ENCODE measurements at regions not wholly inside any gene's neighbourhood (a gene's known extent, or its start where the extent isn't known, plus 50 kb on each side); places are given as distances from the start of the nearest gene placed in this dataset.

DNA sequence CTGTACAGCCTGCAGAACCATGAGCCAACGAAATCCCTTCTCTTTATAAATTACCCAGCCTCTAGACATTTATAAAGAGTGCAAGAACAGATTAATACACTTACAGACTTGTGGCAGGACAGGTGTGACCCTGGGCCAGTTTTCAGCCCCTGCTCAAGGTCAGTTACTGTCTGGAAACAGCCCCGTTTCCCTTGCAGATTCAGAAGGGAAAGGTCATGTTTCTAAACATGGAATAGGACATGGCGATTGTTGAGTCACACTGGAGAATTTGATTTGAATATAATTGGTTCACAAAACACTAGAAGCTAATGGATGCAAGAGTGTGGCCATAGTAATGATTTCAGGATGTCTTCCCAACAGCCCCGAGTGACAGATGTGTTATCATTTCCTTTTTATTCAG, 248.8 kb downstream of the DLL1 start:
- Histone ChIP-seq H2AFZ (ENCODE audit: low read depth, low read length) (no peak overlapping the region), H3K79me2 (ENCODE audit: insufficient read depth, low read length) (no peaks in the 10 kb centered on the region), H3K27ac (ENCODE audit: low read depth, low read length) (no peak overlapping the region), H4K20me1 (ENCODE audit: insufficient read depth, low read length) (no peaks in the 10 kb centered on the region), H3K27me3 (ENCODE audit: insufficient read depth, low read length) (no peaks in the 10 kb centered on the region), H3K9me3 (ENCODE audit: insufficient read depth, low read depth, low read length) (peaks cover 3% of the 10 kb centered on the region), H3K36me3 (ENCODE audit: insufficient read depth, low read length) (no peaks in the 10 kb centered on the region), H3K4me2 (ENCODE audit: low read length) (no peak overlapping the region), H3K4me3 (ENCODE audit: insufficient read depth, low read depth, low read length) (no peak overlapping the region), H3K9ac (ENCODE audit: low read length) (no peak overlapping the region), H3K4me1 (ENCODE audit: insufficient read depth, low read length) (no peaks in the 10 kb centered on the region)
- peaks cover 40% of the 10 kb centered on the region for H3K27me3 Mint-ChIP-seq (ENCODE audit: low read depth, unreplicated experiment)
- FAIRE-seq (no peak), DNase-seq (ENCODE audit: low read depth) (no peak)
- TF ChIP-seq EZH2 (IDR thresholded peaks at IDR 0.05; ENCODE audit: insufficient read depth, low read length): no peak
- no peak for TF ChIP-seq CTCF (IDR thresholded peaks at IDR 0.05; ENCODE audit: insufficient read depth, low read depth, low read length)
- no peak overlapping the region for H3K4me3 Mint-ChIP-seq (ENCODE audit: unreplicated experiment)
- peaks cover 9% of the 10 kb centered on the region for H3K9me3 Mint-ChIP-seq (ENCODE audit: unreplicated experiment)
- H3K36me3 Mint-ChIP-seq (ENCODE audit: low read depth, unreplicated experiment): peaks cover 2% of the 10 kb centered on the region
- H3K27ac Mint-ChIP-seq (ENCODE audit: unreplicated experiment): no peak overlapping the region
- H3K4me1 Mint-ChIP-seq (ENCODE audit: low read depth, unreplicated experiment): no peaks in the 10 kb centered on the region

DNA sequence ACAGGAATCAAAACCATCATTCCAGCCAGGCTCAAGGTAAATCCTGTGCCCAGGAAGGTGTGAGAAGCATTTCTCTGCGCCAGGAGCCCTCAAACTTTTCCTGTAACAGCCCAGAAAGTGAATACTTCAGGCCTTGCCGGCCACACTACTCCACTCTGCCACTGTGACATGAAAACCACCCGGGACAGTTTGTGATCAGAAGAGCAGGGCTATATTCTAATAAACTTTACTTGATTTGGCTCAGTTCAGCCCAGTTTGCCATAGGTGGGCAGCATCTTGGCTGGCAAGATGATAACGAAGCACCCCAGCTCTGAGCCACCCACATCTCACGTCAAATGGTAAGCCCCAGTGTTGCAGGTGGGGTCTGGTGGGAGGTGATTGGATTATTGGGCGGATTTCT, 249.4 kb downstream of the DLL1 start:
- H3K9me3 ChIP-seq (ENCODE audit: insufficient read depth, low read depth, low read length): peaks cover 3% of the 10 kb centered on the region
- no peaks in the 10 kb centered on the region for H4K20me1 ChIP-seq (ENCODE audit: insufficient read depth, low read length)
- no peak overlapping the region for H3K9ac ChIP-seq (ENCODE audit: low read length)
- H3K36me3 ChIP-seq (ENCODE audit: insufficient read depth, low read length): no peaks in the 10 kb centered on the region
- no peaks in the 10 kb centered on the region for H3K27me3 ChIP-seq (ENCODE audit: insufficient read depth, low read length)
- no peaks in the 10 kb centered on the region for H3K4me1 ChIP-seq (ENCODE audit: insufficient read depth, low read length)
- H2AFZ ChIP-seq (ENCODE audit: low read depth, low read length): no peak overlapping the region
- Mint-ChIP-seq H3K4me3 (ENCODE audit: unreplicated experiment) (no peak overlapping the region), H3K36me3 (ENCODE audit: low read depth, unreplicated experiment) (peaks cover 2% of the 10 kb centered on the region), H3K27ac (ENCODE audit: unreplicated experiment) (no peak overlapping the region), H3K27me3 (ENCODE audit: low read depth, unreplicated experiment) (peaks cover 38% of the 10 kb centered on the region), H3K9me3 (ENCODE audit: unreplicated experiment) (peaks cover 9% of the 10 kb centered on the region), H3K4me1 (ENCODE audit: low read depth, unreplicated experiment) (no peaks in the 10 kb centered on the region)
- no peak overlapping the region for H3K4me3 ChIP-seq (ENCODE audit: insufficient read depth, low read depth, low read length)
- DNase-seq (ENCODE audit: low read depth) (no peak), FAIRE-seq (no peak)
- H3K79me2 ChIP-seq (ENCODE audit: insufficient read depth, low read length): no peaks in the 10 kb centered on the region
- no peak overlapping the region for H3K27ac ChIP-seq (ENCODE audit: low read depth, low read length)
- TF ChIP-seq CTCF (IDR thresholded peaks at IDR 0.05; ENCODE audit: insufficient read depth, low read depth, low read length) (no peak), EZH2 (IDR thresholded peaks at IDR 0.05; ENCODE audit: insufficient read depth, low read length) (no peak)
- no peak overlapping the region for H3K4me2 ChIP-seq (ENCODE audit: low read length)

GRCh38 chr6:170040906-170041305, 250.0 kb downstream of the DLL1 start:
- DNase-seq (ENCODE audit: low read depth): no peak
- Histone ChIP-seq H3K9ac (ENCODE audit: low read length) (no peak overlapping the region), H3K79me2 (ENCODE audit: insufficient read depth, low read length) (no peaks in the 10 kb centered on the region), H3K27ac (ENCODE audit: low read depth, low read length) (no peak overlapping the region), H3K36me3 (ENCODE audit: insufficient read depth, low read length) (no peaks in the 10 kb centered on the region), H3K9me3 (ENCODE audit: insufficient read depth, low read depth, low read length) (peaks cover 3% of the 10 kb centered on the region), H3K4me1 (ENCODE audit: insufficient read depth, low read length) (no peaks in the 10 kb centered on the region), H3K4me3 (ENCODE audit: insufficient read depth, low read depth, low read length) (no peak overlapping the region), H2AFZ (ENCODE audit: low read depth, low read length) (no peak overlapping the region), H3K4me2 (ENCODE audit: low read length) (no peak overlapping the region), H3K27me3 (ENCODE audit: insufficient read depth, low read length) (no peaks in the 10 kb centered on the region), H4K20me1 (ENCODE audit: insufficient read depth, low read length) (no peaks in the 10 kb centered on the region)
- TF ChIP-seq CTCF (IDR thresholded peaks at IDR 0.05; ENCODE audit: insufficient read depth, low read depth, low read length) (no peak), EZH2 (IDR thresholded peaks at IDR 0.05; ENCODE audit: insufficient read depth, low read length) (no peak)
- H3K4me1 Mint-ChIP-seq (ENCODE audit: low read depth, unreplicated experiment): no peaks in the 10 kb centered on the region
- H3K9me3 Mint-ChIP-seq (ENCODE audit: unreplicated experiment): peaks cover 11% of the 10 kb centered on the region
- no peak overlapping the region for H3K27ac Mint-ChIP-seq (ENCODE audit: unreplicated experiment)
- peaks cover 36% of the 10 kb centered on the region for H3K27me3 Mint-ChIP-seq (ENCODE audit: low read depth, unreplicated experiment)
- peaks cover 2% of the 10 kb centered on the region for H3K36me3 Mint-ChIP-seq (ENCODE audit: low read depth, unreplicated experiment)
- no peak overlapping the region for H3K4me3 Mint-ChIP-seq (ENCODE audit: unreplicated experiment)
- no peak for FAIRE-seq

All from astrocyte (in vitro differentiated cells and primary cell).